ENCODE measurements at regions not wholly inside any gene's neighbourhood (a gene's known extent, or its start where the extent isn't known, plus 50 kb on each side); places are given as distances from the start of the nearest gene placed in this dataset.

GRCh38 chr18:39491408-39491807, 1925.8 kb upstream of the CELF4 start:
- H3K9ac ChIP-seq (replicated peaks; ENCODE audit: extremely low read depth, insufficient read depth, low read length) = no peak overlapping the region
- H3K4me3 ChIP-seq (replicated peaks in 1 of 3; ENCODE audit: insufficient read depth in 1 of 3, low read depth in 1 of 3, low read length in 3 of 3) = no peak overlapping the region
- FAIRE-seq (no peak), DNase-seq (ENCODE audit: low read depth, low spot score) (no peak)
- no peaks in the 10 kb centered on the region for H3K9me1 ChIP-seq (replicated peaks; ENCODE audit: control insufficient read depth, extremely low read depth, insufficient read depth, low read length)
- no TSS peak for BruUV-seq (replicated peaks)
- dilution Hi-C loops (cut with MboI; ENCODE audit: extremely low pct_ligation_motif_present, low sequenced_read_pairs) = no loop called here
- TF ChIP-seq EZH2 (IDR thresholded peaks at IDR 0.05; ENCODE audit: borderline replicate concordance, low read depth, low read length, severe bottlenecking) (no peak), POLR2AphosphoS5 (IDR thresholded peaks at IDR 0.05; ENCODE audit: insufficient read depth, low read depth, low read length) (no peak), MYC (IDR thresholded peaks at IDR 0.05; ENCODE audit: low read depth, low read length) (no peak), POLR2A (IDR thresholded peaks at IDR 0.05; ENCODE audit: low read depth, low read length) (no peak), CTCF (IDR thresholded peaks at IDR 0.05; ENCODE audit: extremely low read depth in 1 of 2, insufficient read depth in 1 of 2, low read depth in 1 of 2, low read length in 2 of 2) (no peak), FOS (IDR thresholded peaks at IDR 0.05; ENCODE audit: borderline replicate concordance, insufficient read depth, low read length) (no peak), GATA2 (IDR thresholded peaks at IDR 0.05; ENCODE audit: insufficient read depth, insufficient read length, low read depth, low read length) (no peak), MAX (IDR thresholded peaks at IDR 0.05; ENCODE audit: insufficient read depth, insufficient read length) (no peak), JUN (IDR thresholded peaks at IDR 0.05; ENCODE audit: borderline replicate concordance, insufficient read depth, insufficient read length, low read depth) (no peak)
- no peaks in the 10 kb centered on the region for H3K9me3 ChIP-seq (replicated peaks; ENCODE audit: control insufficient read depth, insufficient read depth, low read length)
- H3K27me3 ChIP-seq (ENCODE audit: control insufficient read depth in 2 of 2, insufficient read depth in 2 of 2, low read length in 2 of 2) = no peaks in the 10 kb centered on the region
- H4K20me1 ChIP-seq (replicated peaks; ENCODE audit: control insufficient read depth, extremely low read depth, insufficient read depth, low read length) = no peaks in the 10 kb centered on the region
- H3K79me2 ChIP-seq (ENCODE audit: control insufficient read depth, insufficient read depth, low read length) = no peaks in the 10 kb centered on the region
- intact Hi-C loops (cut with micrococcal nuclease) = no loop called here
- no peak overlapping the region for H3K4me2 ChIP-seq (ENCODE audit: insufficient read depth, low read length)
- H2AFZ ChIP-seq (ENCODE audit: low read depth, low read length) = no peak overlapping the region
- ChIA-PET POLR2A (no interaction called here), CTCF (no interaction called here)
- H3K4me1 ChIP-seq (ENCODE audit: control insufficient read depth, extremely low read depth, insufficient read depth, low read length) = no peaks in the 10 kb centered on the region
- no peak overlapping the region for H3K27ac ChIP-seq (ENCODE audit: insufficient read depth, low read depth, low read length)
- H3K36me3 ChIP-seq (ENCODE audit: control insufficient read depth in 2 of 2, extremely low read depth in 1 of 2, insufficient read depth in 2 of 2, low read length in 2 of 2) = no peaks in the 10 kb centered on the region

Data from endothelial cell of umbilical vein (primary cell).